HG02610 (cell line): ENCODE measurements at regions not wholly inside any gene's neighbourhood (a gene's known extent, or its start where the extent isn't known, plus 50 kb on each side); places are given as distances from the start of the nearest gene placed in this dataset.

ENCODE experiments used
- ATAC-seq: cut with Tn5 transposase; IDR thresholded peaks from one replicate; pipeline ENCODE4 v1.9.1; 2021; ENCODE audit warnings: mild to moderate bottlenecking, moderate library complexity; ENCODE audit not compliant: unreplicated experiment

DNA sequence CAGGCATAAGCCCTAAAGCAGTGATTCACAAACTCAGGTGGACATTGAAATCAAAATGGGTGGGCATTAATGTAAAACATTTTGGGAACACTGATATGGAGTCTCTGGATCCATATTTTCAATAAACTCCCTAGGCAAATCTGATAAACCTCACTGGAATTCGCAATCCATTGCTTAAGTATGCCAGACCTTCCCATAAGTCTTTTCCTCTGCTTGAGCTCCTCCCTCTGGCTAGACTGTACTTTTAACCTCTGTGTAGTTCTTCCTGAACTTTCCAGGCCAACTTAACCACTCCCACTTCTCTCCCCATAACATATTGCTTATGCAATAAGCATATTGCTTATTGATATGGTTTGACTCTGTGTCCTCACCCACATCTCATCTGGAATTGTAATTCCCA, 629.7 kb upstream of the IMPG1 start:
- no peak for ATAC-seq

DNA sequence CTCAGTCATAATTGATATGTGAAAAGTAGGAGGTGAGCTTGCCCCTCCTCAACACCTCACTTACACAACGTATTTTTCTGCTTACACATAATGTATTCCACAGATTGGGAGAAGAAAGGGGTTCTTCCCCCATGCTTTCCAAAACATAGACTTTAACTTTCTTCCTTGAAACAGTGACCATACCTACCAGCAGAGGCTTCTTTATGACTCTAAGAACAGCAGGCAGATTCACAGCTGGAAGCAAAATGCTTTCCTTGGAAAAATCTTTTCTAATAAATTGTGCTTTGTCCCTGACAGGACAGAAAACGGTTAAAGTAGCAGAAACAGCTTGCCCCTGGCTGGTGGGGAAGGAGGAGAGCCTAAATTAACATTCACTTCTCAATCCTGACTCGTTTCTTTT, 629.1 kb upstream of the IMPG1 start:
- ATAC-seq = no peak

DNA sequence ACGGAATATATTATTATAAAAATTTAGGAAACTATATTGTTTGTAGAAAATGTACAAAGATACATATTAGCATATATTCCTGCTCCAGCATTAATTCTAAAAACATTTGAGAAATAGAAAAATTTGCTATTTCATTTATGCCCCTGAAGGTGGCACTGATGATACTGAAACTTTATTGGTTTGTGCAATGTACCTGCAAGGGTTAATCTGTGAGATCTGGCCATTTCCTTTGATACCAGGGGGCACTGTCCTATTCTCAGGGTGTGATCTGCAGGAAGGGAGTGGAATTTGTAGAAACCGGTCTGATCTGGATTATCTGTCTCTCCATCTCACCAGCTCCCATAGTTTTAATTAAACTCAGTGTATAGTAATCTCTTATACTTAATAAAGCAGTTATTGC, 625.1 kb upstream of the IMPG1 start:
- ATAC-seq = no peak

DNA sequence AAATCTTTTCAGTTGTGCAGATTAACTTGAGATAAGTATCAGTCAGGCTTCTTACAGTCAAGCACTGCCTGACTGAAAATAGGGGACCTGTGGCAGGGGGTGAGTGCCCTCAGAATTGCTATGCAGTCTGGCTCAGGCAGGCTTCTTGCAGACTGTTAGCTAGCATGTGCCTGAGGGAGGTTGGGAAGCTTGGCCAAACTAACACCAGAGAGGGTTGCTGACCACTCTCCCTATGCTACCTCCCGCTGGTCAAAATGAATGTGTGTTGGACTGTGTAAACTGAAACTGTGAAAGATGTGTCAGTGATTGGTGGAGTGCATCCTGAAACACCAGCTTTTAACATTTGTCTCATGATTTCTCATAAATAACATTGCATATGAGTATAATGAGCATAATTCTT, 622.3 kb upstream of the IMPG1 start:
- no peak for ATAC-seq

DNA sequence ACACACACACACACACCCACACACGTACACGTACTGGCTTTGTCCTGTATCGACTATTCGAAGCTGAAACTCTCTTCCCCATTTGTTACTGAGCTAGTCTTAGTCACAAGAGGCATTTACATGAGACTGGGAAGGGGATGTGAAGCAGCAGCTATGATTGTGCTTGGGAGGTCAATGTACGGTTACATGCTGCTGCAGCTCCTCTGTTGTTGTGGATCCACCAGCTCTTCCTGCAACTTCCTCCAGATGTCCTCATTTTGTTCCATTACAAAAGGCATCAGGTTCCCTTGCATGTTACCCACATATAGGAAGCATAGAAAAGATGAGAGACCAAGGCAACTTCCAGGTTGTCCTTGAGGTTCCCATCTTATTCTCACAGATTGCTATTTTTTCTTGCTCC, 612.4 kb upstream of the IMPG1 start:
- no peak for ATAC-seq

DNA sequence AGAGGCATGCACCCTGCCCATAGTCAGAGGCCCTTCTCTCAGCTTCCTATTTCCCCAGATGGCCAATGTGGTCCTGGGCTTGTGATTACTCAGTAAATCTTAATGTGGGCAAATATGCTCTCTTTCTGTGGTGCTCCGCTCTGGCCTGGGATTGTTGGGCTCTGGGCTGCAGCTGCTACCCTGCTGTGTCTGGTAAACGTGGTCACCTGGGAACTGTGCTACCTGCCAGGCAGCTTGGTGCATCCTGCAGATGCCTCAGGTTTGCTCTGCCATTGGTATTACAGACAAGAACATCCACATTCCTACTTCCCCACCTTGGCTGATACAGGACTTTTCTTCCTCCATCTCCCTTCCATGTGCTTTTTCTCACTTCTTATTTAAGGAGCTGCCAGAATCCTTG, 611.5 kb upstream of the IMPG1 start:
- ATAC-seq = no peak

DNA sequence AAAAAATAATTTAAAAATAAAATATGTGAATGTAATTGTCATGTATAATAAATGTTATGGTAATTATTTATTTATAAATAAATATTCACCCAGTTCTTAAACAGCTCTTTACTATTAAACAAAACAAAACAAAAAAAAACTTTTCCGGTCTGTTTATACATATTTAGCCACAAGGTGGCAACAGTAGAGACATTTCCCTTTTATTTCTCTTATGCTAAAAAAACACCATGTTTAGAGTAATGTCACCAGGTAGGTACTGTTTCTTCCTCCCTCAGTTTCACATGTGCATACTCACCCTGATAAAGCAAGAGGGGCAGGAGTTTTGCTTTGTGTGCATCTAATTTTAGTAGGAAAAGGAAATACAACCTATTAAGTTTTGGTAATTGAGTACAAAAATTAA, 610.4 kb upstream of the IMPG1 start:
- ATAC-seq = no peak

DNA sequence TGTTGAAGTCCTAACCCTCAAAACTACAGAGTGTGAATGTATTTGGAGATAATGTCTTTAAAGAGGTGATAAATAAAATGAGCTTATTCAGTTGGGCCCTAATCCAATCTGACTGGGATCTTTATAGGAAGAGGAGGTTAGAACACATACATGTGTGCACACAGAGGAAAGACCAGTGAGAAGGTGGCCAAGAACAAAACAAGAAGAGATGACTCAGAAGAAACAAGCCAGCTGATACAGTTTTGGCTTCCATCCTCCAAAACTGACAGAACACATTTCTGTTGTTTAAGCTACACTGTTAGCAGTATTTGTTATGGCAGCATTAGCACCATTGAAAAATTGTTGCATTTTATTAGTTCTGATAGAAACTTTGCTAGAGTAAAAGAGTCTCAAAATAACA, 609.3 kb upstream of the IMPG1 start:
- no peak for ATAC-seq

DNA sequence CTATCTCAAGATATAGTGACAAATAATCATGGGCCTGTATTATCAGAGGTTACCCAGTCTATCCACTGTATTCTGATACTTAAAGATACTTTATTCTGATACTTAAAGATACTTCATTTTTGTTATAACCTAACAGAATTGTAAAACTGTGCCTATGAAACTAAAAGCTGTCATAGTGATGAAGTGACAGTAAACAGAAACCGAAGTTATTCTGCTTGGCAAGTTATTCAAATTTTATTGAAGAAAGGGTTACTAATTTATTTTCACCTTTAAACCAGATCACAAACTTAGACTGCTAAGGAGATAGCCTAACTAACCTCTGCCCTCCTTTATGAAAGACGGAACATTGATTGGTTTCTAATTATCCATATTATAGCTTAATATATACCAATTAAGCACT, 604.6 kb upstream of the IMPG1 start:
- no peak for ATAC-seq

DNA sequence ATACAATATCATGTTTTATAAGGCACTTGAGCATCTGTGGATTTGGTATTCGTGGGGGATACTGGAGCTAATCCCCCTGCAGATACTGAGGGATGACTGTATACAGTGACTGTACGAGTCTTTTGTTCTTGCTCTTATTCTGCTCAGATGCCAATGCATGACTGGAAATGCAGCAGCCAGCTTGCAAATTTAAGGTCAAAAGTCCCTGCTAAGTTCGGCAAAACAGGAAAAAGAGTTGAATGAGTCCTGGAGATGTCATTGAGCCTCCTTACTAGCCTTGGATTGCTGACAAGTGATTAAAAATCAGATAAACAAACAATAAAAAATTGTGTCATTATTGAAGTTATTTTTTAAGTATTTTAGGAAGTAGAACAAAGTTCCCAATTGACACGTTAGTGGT, 599.3 kb upstream of the IMPG1 start:
- ATAC-seq = no peak

DNA sequence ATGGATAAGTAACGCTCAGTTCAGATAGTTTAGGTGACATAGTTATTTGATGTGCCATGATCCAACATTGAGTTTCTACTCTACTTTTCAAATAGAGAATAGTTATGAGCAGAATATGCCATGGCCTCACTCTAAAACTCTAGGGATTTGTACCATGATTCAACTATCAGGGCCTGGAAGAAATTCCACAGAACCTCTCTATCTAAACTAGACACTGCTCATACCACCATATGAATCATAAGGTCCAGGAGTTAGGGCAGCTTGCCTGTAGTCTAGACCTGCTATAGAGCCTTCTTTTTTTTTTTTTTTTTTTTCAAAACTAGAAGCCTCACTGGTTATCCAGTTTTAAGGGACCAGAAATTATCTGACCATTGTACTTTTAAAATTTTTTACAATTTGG, 571.8 kb upstream of the IMPG1 start:
- no peak for ATAC-seq

DNA sequence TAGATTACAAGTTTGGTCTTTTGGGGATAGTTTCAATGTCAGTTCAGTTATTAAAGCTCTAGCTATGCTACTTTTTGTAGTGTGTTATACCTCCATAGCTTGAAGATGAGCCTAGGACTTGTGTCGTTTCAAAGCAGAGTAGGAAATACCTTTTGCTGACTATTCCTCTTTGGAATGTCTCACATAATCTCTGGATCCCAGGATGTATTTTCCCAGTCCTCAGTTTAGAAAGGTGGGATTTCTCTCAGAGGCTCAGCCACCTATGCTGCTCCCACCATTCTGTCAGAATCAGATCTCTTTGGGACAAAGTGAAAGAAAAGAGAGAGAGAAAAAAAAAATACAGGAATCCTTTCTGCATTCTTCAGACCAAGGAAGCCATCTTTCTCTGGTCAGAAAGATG, 567.5 kb upstream of the IMPG1 start:
- ATAC-seq = no peak

DNA sequence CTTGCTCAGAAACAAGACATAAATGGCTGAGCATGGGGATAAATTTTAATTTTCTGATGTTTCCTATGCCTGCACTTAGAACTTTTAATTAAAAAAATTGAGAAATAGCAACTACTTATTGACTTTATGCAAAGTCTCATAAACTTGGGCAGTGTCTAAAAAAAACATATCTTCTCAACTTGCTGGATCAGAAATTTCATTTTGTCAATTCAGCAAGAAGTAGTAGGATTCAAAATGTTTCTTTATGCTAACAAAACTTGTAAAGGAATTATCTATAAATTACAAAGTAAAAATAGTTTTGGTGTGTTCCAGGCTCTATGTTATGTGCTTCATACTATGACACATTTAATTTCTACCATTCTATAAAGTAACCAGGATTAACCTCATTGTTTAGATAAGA, 562.2 kb upstream of the IMPG1 start:
- no peak for ATAC-seq

DNA sequence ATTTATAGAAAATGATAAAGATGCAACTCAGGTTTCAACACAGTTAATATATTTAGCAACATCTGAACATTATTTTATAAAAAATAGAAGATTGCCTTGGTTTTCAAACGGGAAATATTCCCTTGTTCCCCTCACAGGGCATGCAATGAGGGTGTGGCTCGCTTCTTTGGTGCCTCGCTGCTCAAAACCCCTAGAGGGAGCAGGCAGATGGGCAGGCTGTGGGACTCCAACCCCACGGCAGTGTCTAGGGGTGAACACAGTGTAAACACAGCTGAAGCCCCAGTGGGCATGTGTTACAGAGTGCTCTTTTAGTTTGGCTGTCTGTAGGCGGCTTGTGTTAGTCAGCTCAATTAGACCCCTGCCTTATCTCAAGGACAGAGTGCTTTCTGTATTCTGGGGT, 560.8 kb upstream of the IMPG1 start:
- no peak for ATAC-seq

DNA sequence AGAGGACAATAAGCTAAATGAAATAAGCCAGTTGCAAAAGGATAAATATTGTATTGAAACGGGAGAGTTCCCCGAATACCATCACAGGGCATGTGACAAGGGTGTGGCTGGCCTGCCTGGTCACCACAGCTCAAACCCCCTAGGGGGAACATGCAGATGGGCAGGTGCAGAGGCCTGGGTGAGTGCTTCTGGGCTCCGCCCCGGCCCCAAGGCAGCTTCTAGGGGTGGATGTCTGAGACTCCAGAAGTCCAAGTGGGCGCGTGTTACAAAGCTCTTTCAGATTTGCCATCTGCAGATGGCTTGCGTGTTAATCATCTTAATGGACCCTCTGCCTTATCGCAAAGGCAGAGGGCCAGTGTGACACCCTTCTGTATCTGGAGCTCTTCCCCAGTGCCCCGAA, 559.2 kb upstream of the IMPG1 start:
- ATAC-seq = no peak

DNA sequence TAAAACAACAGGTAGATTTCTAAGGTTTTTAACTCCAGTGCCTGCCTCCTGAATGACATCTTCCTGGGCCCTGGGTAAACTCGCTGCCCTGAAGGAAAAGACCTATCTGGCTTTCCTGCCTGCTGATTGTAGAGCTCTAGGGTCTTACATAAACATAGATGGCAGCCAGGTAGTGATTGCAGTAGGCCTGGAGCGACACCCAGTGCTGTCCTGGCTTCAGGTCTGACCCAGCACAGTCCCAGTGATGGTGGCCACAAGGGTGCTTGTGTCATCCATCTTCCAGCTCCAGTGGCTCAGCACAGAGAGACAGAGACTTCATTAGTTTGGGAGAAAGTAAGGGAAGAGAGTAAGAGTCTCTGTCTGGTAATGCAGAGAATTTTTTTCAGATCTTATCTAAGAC, 542.9 kb upstream of the IMPG1 start:
- no peak for ATAC-seq

DNA sequence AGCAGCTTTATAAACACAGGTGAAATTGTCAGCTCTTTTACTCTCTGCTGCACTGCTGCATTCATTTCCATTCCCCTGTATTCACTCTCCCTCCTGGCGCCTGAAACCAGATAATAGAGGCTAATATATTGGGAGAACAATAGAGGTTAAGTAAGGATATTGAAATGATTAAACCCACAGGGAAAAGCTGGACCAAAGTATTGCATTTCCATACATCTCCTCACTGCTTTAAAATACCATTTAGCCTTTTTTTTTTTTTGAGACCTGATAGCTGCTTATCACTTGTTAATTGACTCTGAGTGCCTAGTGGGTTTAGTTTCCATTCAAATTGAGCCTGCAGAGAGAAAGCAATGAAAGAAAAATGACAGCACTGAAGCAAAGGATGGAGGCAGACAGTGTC, 540.5 kb upstream of the IMPG1 start:
- no peak for ATAC-seq

DNA sequence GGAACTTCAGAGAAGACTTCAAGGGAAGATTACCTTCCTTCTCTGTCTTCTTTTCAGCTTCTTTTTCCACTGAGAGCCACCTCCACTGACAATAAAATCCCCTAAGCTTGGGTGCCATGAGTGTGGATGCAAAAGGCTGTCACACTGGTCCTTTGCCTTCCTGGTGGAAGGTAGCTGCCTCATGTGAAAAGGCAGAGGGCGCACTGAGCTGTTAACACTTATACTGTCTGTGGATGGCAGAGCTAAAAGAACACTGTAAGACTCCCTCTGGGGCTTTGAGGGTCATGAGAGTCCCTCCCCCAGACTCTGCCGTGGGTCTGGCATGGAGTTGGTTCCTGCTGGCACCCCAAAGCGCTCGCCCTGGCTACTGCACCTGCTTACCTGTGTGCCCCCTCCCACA, 536.7 kb upstream of the IMPG1 start:
- no peak for ATAC-seq

DNA sequence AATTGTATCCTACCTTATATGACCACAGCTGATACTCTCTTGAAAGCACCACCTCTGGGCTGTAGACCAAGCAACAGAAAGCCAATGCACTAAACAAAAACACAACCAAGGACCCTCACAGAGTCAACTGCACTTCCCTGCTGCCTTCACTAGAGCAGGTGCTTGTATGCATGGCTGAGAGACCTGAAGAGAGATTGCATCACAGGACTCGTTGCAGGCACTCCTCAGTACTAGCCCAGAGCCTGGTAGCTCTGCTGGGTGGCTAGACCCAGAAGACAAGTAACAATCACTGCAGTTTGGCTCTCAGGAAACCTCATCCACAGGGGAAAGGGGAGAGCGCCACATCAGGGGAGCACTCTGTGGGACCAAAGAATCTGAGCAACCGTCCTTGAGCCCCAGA, 521.6 kb upstream of the IMPG1 start:
- ATAC-seq = no peak

DNA sequence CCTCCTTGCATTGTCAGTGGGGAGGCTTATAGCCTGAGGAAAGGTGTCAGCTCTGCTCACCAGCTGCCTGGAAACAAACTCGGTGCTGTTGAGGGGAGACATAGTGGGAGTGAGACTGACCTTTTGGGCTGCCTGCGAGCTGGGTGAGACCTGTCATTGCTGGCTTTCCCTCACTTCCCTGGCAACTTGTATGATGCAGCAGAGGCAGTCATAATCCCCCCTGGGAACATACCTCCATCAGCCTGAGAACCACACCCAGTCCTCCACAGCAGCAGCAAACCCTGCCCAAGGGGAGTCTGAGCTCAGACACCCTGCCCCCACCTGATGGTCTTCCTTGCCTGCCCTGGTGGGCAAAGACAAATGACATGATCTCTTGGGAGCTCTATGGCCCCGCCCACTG, 521.2 kb upstream of the IMPG1 start:
- ATAC-seq = no peak

DNA sequence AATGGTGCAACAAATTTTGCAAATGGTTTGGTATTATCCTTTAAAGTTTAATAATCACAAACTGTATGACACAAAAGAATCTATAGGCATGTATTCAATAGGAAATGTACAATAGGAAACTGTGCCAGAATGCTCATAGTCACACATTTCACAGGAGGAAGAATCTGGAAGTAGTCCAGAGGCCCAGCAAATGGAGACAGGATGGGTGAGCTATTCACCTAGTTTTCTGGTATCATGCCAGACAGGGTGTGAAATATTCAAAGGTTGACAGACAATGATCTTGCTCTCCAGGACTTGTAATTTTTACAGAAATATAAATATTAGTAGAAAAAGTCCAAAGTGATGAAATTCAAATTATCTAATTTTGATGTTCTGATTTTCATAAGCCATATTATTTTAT, 520.1 kb upstream of the IMPG1 start:
- no peak for ATAC-seq

DNA sequence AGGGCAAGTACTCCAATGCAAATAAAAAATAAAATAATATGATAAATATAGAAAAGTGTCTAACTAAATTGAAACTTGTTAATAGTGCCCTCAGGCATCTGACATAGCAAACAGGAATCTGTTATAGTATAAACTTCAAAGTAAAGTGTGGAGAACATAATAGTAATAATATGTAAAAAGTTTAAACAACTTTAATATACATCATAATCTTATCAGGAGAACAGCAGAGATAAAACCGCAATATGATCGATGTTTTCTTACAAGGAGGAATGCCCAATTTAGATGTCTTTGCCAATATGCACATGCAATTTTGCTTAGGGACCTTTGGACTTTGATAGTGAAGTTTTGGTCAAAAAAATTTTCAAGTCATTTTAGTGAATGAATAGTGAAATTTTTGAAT, 514.8 kb upstream of the IMPG1 start:
- ATAC-seq = no peak

DNA sequence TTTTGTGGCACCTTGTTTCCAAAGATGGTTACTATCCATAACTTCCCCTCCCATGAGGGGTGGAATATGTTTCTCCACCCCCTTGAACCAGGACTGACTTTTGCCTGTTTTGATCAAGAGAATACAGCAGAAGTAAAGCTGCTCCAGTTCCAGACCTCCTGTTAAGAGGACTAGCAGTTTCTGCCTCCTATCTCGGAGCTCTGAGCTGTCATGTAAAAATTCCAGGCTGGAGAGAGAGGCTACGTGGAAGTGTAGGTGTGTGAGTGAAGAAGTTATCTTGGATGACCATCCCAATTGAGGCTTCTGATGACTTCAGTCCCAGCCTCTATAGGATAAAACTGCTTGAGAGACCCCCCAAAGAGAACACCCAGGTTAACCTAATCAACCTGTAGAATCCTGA, 511.7 kb upstream of the IMPG1 start:
- no peak for ATAC-seq

DNA sequence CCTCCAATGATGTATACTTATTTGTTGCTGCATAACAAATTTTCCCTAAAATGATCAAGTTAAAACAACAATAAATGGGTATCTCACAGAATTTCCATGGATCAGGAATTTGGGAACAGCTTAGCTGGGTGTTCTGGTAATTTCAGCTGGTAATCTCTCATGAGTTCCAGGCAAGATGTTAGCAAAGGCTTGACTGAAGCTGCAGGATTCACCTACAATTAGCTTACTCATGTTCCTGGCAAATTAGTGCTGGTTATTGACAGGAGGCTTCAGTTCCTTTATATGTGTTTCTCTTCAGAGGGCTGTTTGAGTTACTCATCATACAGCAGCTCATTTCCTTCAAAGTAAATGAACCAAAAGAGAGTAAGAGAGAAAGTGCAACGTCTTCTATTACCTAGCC, 506.3 kb upstream of the IMPG1 start:
- ATAC-seq = no peak
